ENCODE measurements at regions not wholly inside any gene's neighbourhood (a gene's known extent, or its start where the extent isn't known, plus 50 kb on each side); places are given as distances from the start of the nearest gene placed in this dataset.

DNA sequence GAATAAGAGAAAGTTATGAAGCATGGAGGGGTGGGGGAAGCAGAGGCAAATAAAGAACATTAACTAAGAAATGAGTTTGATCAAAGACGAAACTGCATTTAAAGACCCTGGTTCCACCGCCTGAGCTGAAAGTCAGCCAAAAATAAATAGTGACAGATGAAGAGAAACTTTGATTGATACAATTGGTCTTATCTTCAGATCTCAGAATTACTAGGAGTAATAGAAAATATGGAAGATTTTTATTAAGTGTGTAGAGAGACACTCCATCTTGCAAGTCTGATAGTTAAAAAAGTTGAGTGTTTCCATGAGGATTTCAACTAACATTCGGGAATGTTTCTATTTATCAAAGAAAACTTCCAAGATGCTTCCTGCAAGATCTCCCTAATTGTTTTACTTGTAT lies 418.2 kb upstream of the ADGRL2 start:
- WGBS: 93% methylated on average over 3 of the region's 3 CpGs
- TF ChIP-seq, protein P1, sequence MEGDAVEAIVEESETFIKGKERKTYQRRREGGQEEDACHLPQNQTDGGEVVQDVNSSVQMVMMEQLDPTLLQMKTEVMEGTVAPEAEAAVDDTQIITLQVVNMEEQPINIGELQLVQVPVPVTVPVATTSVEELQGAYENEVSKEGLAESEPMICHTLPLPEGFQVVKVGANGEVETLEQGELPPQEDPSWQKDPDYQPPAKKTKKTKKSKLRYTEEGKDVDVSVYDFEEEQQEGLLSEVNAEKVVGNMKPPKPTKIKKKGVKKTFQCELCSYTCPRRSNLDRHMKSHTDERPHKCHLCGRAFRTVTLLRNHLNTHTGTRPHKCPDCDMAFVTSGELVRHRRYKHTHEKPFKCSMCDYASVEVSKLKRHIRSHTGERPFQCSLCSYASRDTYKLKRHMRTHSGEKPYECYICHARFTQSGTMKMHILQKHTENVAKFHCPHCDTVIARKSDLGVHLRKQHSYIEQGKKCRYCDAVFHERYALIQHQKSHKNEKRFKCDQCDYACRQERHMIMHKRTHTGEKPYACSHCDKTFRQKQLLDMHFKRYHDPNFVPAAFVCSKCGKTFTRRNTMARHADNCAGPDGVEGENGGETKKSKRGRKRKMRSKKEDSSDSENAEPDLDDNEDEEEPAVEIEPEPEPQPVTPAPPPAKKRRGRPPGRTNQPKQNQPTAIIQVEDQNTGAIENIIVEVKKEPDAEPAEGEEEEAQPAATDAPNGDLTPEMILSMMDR (IDR thresholded peaks at IDR 0.05): no peak
- no peak for TF ChIP-seq POLR2AphosphoS5 (IDR thresholded peaks at IDR 0.05)
- no peak for TF ChIP-seq EP300 (IDR thresholded peaks at IDR 0.05)
- no peak for TF ChIP-seq POLR2A (IDR thresholded peaks at IDR 0.05; ENCODE audit: low read depth)

DNA sequence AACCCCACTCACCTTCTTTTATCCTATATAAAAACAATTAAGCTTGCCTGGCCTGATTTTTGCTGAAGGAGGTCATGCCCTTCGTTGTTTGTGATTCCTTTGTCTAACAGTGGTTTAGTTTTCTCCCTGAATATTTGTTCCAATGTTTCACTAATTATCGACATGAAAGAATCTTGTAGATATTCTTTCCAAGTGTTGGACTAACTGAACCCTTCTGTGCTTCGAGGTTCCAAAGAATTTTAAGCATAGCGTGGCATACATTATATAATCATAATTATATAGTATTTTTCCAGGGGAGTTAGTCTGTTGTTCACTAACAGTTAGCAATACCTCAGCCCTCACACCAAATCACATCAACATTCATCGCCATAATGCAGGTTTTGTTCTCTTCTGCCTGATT lies 418.9 kb upstream of the ADGRL2 start:
- 92% methylated on average over 5 of the region's 5 CpGs for WGBS
- Histone ChIP-seq H3K4me3 (no peak overlapping the region), H3K27ac (replicated peaks in 1 of 4) (no peak overlapping the region), H3K4me1 (no peaks in the 10 kb centered on the region), H3K9me3 (no peaks in the 10 kb centered on the region), H3K36me3 (no peaks in the 10 kb centered on the region), H3K27me3 (no peaks in the 10 kb centered on the region)
- DNase-seq (ENCODE audit: extremely low spot score): no peak
- intact Hi-C loops (cut with DNase I): no loop called here
- TF ChIP-seq, protein P1 (IDR thresholded peaks at IDR 0.05): no peak
- TF ChIP-seq POLR2A (IDR thresholded peaks at IDR 0.05; ENCODE audit: low read depth): no peak
- no peak for TF ChIP-seq EP300 (IDR thresholded peaks at IDR 0.05)
- no peak for TF ChIP-seq POLR2AphosphoS5 (IDR thresholded peaks at IDR 0.05)

More for the DNA sequence above, 418.2 kb upstream of the ADGRL2 start:
- Histone ChIP-seq H3K4me3 (no peak overlapping the region), H3K9me3 (no peaks in the 10 kb centered on the region), H3K4me1 (no peaks in the 10 kb centered on the region), H3K27me3 (no peaks in the 10 kb centered on the region), H3K36me3 (no peaks in the 10 kb centered on the region), H3K27ac (replicated peaks in 1 of 4) (no peak overlapping the region)
- intact Hi-C loops (cut with DNase I): no loop called here
- DNase-seq (ENCODE audit: extremely low spot score): no peak

DNA sequence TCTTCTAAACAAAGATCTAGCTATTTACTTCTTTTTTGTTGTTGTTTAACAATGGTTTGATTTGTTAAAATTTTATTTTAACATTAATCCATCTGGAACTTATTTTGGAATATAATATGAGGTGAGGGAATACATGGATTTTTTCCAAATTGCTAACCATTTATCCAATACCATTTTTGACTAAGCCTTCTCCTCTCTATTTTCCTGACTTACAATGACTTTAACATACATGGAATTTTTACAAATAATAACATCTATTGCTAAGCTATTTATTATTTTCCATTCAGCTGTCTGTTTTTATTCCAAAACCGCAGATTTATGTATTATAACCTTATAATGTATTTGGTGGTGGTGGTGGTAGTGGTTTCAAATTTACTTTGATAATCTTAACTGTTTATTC lies 420.3 kb upstream of the ADGRL2 start:
- Histone ChIP-seq H3K27ac (replicated peaks in 1 of 4) (no peak overlapping the region), H3K27me3 (no peaks in the 10 kb centered on the region), H3K9me3 (no peaks in the 10 kb centered on the region), H3K4me3 (no peak overlapping the region), H3K36me3 (no peaks in the 10 kb centered on the region), H3K4me1 (peaks cover 0 to 3% (median 0%) of the 10 kb centered on the region in 4 donors)
- DNase-seq (ENCODE audit: extremely low spot score): no peak
- 92% methylated on average over 1 of the region's 1 CpG for WGBS
- intact Hi-C loops (cut with DNase I): no loop called here
- TF ChIP-seq EP300 (IDR thresholded peaks at IDR 0.05): no peak
- TF ChIP-seq POLR2AphosphoS5 (IDR thresholded peaks at IDR 0.05): no peak
- no peak for TF ChIP-seq POLR2A (IDR thresholded peaks at IDR 0.05; ENCODE audit: low read depth)
- TF ChIP-seq, protein P1 (IDR thresholded peaks at IDR 0.05): no peak

DNA sequence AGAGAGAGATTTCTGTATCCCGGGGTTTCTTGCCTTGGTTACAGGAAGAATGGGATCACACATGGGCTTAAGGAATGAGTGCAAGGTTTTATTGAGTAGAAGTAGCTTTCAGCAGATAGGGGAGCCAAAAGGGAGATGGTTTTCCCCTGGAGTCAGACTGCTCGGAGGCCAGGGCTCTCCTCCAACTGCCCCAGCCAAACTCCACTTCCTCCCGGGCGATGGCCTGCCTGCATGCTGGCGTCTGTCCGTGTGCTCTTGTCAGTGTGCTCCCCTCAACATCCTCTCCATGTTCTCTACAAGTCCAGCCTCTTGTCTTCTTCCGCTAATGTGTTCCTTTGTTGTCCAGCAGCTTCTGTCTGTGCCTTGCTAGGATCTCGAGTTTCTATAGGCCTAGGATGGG lies 421.3 kb upstream of the ADGRL2 start:
- H3K4me3 ChIP-seq: no peak overlapping the region
- H3K9me3 ChIP-seq: no peaks in the 10 kb centered on the region
- no peaks in the 10 kb centered on the region for H3K36me3 ChIP-seq
- H3K27ac ChIP-seq (replicated peaks in 1 of 4): no peak overlapping the region
- WGBS: 97% methylated on average over 8 of the region's 8 CpGs
- no peak for DNase-seq (ENCODE audit: extremely low spot score)
- H3K4me1 ChIP-seq: peaks cover 0 to 3% (median 0%) of the 10 kb centered on the region in 4 donors
- no peaks in the 10 kb centered on the region for H3K27me3 ChIP-seq
- intact Hi-C loops (cut with DNase I): no loop called here
- TF ChIP-seq EP300 (IDR thresholded peaks at IDR 0.05) (no peak), POLR2AphosphoS5 (IDR thresholded peaks at IDR 0.05) (no peak), POLR2A (IDR thresholded peaks at IDR 0.05; ENCODE audit: low read depth) (no peak)
- TF ChIP-seq, protein P1 (IDR thresholded peaks at IDR 0.05): no peak

DNA sequence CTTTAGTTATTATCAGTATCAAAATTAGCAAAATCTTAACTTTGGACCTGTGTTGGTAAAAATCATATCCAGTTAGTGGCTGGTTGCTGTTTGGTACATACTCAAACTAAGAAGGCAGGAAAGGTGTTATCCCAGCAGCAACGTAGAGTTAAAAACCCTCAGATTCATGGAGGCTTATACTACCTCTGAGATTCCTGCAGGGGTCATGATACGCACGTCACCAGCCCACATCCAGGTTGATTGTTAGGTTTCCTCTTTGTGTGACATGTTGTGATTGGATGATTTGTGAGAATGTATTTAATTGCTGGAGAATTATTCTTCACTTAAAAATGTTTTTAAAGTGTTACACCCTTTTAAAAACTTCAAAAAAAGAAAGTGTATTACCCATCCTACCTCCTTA lies 423.3 kb upstream of the ADGRL2 start:
- Histone ChIP-seq H3K4me1 (peaks cover 0 to 3% (median 0%) of the 10 kb centered on the region in 4 donors), H3K9me3 (no peaks in the 10 kb centered on the region), H3K36me3 (no peaks in the 10 kb centered on the region), H3K27me3 (no peaks in the 10 kb centered on the region), H3K4me3 (no peak overlapping the region), H3K27ac (replicated peaks in 1 of 4) (no peak overlapping the region)
- no peak for DNase-seq (ENCODE audit: extremely low spot score)
- intact Hi-C loops (cut with DNase I): no loop called here
- 81% methylated on average over 3 of the region's 3 CpGs for WGBS
- TF ChIP-seq POLR2A (IDR thresholded peaks at IDR 0.05; ENCODE audit: low read depth): no peak
- no peak for TF ChIP-seq POLR2AphosphoS5 (IDR thresholded peaks at IDR 0.05)
- TF ChIP-seq EP300 (IDR thresholded peaks at IDR 0.05): no peak
- TF ChIP-seq, protein P1 (IDR thresholded peaks at IDR 0.05): no peak
